GM21717 (cell line): ENCODE measurements at regions not wholly inside any gene's neighbourhood (a gene's known extent, or its start where the extent isn't known, plus 50 kb on each side); places are given as distances from the start of the nearest gene placed in this dataset.

Experiments
- ATAC-seq: cut with Tn5 transposase; IDR thresholded peaks from one replicate; pipeline ENCODE4 v1.9.1; 2021; ENCODE audit warnings: mild to moderate bottlenecking, moderate library complexity; ENCODE audit not compliant: unreplicated experiment

DNA sequence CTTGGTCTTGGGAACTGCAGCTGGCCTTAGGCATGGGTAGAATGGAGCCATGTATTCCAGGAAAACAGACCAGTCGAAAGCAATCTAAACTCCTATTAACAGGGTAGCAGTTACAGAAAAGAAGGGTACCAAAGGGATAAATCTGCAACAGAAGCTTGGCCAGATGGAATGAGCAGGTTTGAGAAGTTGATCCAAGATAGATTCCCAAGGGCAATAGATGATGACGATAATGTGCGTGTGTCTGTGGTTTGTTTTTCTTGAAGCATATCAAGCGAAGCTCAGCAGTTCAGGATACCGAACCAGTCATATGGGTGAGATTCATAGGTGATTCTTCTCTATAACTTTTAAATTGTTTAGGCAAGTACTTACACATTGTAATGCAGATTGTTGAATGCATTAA lies 203.8 kb upstream of the SEMA6D start:
- ATAC-seq: no peak

DNA sequence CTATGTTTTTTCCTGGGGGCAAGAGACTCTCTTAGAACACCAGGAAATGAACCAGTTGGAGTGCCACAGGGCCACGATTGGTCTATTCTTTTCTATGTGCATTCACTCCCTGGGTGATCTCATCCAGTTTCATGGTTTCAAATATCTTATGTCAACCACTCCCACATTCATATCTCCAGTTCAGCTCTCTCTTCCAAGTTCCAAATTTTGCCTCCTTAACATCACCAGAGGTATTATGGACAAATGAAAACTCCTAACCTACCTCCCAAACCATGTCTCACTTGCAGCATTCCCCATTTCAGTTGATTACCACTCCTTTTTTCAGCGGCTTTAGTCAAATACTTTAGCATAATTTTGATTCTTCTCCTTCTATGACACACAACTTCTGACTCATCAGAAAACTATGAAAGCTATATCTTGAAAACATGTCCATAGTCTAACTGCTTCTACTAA lies 203.1 kb upstream of the SEMA6D start:
- ATAC-seq: no peak

DNA sequence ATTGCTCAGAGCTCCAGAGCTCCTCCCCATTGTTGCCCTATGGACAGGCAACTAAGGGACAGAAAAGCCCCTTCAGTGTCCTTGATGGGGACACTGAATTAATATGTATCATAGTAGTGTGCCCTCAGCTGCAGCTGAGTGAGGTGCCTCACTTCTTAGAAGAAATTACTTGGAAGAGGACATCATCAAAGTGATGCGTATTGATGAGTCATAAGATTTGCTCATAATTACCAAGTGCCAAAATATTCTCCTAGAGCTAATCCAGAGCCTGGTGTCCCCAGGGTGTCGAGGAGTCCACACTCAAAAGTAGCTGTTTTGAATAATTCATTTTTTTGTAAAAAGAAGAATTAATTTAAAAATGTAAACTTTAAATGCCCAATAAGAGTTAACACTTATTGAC lies 200.7 kb upstream of the SEMA6D start:
- no peak for ATAC-seq

DNA sequence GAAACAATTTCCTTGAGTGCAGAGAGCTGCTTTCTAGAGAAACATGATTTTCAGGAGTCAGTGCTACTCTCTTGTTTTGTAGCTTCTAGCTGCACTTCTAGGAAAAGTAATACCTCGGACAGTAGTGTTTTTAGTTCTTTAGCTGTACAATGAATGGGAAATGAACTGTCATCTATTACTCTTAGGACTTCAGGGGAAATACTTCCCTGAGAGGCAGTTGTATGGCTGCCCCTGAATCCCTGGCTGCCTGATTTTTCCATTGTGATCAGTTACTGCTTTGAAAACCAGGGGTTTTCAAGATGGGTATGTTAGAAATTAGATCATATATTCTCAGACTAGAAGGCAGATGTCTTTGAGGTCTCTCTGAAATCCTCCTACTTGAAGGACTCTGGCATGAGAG lies 200.3 kb upstream of the SEMA6D start:
- no peak for ATAC-seq

DNA sequence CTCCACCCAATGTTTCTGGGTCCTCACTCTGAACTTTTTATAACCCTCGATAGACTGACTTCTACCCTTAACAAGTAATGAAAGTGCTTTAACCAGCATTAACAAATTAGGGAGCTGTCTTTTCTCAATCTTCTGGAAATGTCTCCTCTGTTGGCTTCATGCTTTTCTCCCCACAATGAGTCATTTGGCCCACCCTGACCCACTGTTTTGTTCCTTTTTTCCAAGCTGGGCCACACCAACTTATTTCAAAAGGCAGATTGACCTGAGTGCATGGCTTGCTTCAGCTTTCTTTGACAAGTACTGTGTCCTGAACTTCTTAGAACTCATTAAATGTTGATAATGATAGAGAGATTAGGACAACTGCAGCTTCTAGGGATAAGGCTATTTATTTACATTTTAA lies 199.6 kb upstream of the SEMA6D start:
- ATAC-seq: no peak

DNA sequence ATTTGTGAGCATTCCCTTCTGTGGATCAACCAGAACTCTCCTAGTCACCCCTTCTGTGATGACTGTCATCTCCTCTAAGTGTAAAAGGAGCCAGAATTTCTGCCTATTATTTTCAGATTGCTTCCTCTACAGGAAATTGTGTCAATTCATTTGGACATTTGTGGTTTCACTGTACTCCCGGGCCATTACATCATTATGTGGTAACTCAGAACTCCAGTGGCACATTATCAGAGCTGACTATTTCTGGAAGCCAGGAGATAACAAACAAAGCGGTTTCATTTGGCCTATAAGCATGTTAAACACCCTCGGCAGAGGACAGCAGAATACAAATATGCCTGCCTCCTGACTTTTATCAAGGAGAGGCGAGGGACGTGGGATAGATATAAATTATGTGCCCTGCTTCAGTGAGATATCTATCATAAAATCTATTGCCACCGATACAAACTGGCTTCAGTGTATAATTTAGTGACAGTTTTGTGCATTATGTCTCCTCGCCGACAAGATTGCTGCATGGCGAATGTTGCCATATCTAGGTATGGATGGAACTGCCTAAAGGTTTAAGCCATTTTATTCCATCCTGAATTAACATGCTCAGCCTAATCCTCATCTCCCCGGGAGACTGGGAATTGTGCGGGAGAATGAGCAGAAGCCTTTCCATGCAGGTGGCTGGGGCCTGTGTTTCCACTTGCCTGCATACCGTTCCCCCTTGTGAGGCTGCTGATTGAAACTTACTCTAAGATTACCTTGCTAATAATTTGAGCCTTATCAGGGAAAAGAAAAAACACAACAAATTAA lies 193.4 kb upstream of the SEMA6D start:
- ATAC-seq: no peak

DNA sequence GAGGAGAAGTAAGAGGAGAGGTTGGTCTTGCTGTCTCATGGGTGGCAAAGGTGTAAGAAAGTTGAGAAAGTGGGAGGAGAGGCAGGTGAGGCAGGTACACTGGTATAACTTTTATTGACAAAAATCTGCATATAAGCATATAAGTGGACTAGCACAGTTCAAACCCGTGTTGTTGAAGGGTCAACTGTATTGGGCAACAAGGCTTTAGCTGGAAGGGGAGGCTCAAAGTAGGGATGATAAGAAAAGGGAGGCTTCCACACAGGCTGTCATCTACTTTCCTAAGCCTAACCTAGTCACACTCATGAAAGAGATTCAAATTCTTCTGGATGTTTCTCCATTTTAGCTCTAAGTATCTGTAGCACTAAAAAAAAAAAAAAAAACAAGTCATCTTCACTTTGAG lies 188.1 kb upstream of the SEMA6D start:
- ATAC-seq: no peak

DNA sequence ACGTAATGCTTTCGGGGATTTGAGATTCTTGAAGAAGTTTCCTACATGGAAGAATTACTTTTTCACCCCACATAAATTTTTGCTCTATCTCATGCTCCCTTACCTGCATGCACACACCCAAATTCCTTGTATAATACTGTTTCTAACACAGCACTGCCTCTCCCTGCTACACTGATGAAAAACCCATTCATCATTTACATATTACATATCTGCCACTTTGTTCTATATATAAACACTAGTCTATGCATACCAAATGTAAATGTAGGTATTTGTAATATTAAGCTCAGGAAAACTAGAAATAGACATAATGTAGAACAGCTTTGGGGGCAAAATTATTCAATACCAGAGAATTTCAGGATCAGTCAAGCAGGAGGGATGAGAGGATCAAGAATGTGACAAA lies 182.6 kb upstream of the SEMA6D start:
- no peak for ATAC-seq

DNA sequence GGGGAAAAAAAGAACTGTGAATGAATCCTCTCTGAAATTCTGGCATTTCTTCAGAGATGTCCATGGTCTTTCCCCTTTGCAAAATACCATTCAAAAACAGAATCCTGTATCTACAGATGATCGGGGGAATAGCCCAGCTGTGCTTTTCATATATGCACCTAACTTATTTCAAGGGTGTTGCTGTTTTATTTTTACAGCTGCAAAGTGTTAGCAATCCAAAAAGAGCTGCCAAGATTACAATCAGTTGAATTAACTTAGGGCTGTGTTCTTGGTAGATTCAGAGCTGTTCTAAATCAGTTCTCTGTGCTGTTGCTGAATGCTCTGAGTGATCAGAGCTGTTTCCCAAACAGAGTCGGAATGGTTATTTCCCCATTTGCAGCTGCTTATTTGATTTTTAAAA lies 175.7 kb upstream of the SEMA6D start:
- ATAC-seq: no peak

DNA sequence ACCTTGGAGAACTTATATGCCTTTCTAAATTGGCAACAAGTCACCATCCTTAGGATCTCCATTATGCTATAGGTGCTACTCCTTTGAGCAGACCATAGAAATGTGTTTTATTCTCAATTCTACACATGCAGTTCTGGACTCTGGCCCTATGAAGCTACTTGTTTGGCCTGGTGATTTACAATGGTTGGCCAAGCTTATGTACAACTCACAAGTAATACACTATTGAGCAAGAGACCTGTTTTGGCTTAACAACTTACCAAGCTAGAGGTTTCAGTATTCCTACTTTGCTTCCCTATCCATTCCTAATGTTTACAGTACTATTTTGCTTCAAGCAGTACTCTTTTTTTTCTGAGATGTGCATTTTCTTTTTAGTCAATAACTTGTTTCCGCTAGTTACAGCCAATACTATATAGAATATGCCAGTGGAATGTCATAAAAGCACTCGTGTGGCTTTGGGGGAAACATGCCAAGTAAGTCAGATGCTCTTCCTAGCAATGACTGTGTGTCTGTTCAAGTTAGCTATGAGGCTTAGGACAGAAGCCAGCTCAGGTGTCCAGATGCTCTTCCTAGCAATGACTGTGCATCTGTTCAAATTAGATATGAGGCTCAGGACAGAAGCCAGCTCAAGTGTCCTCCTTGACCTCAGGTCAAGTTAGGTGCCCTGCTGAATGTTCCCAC lies 174.9 kb upstream of the SEMA6D start:
- no peak for ATAC-seq

DNA sequence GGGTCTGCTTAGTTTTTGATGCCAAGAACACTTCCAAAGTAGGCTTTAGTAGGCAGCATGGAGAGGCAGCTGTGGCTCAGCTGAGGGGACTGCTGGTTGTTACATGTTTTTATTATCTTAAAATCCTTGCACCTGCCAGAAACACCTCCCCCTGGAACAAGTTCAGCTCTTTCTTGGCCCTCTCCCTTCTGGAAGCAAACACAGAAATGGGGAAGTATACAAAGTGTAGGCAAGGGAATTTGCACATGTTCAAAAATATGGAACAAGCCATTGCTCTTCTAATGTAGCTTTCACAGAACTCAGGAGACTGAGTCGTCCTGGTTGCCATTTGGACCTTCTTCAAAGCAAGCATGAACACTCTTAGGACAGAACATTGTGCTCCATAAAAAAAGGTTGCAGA lies 169.1 kb upstream of the SEMA6D start:
- no peak for ATAC-seq

DNA sequence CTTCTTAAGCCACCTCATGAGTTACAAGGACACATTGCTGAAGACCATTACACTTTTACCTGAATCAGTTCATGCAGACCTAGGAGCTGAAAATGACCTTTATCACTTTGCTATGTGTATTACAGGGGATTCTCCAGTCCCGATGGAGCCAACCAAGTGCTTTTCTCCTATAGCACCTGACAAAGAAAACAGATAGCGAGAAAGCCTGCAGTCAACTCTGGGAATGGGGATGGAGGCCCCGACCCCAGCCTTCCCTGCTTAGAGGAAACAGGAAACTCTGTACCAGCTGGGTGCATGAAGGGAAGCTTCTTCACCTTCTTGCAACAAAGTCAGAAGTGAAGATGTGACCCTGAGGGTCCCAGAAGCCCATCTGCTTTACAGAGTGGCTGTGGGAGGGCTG lies 168.3 kb upstream of the SEMA6D start:
- ATAC-seq: no peak

DNA sequence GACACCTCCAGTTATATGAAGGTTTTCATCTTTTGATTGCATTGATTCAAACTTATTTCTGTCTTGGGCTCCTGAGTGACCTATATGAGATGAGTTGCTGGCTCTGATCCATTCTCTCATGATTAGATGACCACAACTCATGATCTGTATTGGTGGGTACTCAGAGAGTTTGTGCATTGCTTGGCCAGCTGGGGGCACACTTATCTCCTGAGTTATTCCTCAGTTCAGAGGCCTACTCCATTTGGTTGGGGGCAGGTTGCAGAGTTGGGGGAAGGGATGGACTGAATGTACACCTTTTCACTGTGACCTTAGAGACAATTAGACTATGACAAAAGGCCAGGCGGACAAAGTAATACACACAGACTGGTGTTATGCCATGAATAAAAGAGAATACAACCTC lies 166.2 kb upstream of the SEMA6D start:
- no peak for ATAC-seq

DNA sequence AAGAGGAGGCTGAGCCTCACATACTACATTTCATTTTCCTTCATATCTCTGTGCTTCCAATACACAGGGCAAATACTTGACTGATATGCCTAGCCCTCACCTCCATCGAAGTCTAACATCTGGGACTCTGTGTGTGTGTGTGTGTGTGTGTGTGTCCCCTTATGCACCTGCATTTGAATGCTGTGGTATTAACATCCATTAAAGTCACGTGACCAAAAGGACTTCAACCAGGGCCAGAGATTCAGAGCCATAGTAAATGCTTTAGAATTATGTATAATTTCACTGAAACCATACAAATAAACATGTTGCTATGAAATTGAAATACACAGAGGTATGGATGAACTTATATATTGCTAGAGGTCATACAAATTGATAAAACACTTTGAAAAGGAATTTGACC lies 165.8 kb upstream of the SEMA6D start:
- ATAC-seq: no peak

DNA sequence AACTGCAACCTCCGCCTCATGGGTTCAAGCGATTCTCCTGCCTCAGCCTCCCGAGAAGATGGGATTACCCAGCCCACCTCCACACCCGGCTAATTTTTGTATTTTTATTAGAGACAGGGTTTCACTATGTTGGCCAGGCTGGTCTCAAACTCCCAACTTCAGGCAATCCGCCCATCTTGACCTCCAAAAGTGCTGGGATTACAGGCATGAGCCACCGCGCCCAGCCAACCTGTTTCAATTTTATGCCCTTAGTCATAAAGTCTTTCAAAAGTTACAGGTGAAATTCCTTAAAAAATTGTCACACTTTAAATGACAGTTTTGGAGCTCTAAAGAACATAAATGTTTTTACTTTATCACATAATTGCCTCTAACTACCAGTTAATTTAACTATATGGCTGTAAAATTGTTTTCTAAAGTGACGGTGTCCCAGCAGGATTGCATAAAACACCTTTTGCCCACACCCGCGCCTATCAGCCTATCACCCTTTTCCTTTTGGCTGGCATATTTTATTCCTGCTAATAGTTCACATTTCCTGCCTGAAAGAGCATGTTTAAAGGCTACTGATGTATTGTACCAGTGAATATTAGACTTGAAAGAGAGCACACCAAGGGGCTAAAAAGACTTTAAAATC lies 164.2 kb upstream of the SEMA6D start:
- ATAC-seq: no peak

DNA sequence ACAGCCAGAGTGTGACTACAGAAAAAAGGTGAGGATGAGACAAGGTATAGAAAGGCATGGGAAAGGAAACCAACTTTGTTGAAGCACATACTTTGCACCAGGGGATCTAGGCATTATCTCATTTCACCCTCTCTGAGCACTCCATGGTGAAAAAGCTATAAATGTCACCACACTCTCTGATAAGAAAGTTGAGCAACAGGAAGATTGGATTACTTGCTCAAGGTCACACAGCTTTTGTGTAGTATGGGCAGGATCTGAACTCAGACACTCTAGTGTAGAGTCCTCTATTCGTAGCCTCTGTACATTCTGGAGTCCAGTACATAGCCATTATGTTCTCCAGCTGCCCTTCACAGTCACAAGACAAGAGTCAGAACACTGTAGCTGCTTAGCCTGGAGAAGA lies 163.4 kb upstream of the SEMA6D start:
- no peak for ATAC-seq

DNA sequence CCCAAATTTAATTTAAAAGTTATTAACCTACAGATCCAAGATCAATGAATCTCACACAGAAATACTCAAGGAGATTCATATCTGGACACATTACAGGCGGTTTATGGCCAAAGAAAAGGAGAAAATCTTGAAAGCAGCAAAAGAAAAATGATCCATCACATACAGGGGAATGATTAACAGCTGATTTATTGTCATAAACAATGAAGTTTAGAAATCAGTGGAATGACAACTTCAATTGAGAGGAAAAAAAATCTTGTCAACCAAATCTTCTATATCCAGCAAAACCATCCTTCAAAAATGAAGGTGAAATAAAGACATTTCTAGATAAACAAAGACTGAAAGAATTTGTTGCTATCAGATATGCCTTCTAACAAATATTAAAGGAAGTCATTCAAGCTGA lies 156.2 kb upstream of the SEMA6D start:
- ATAC-seq: no peak

DNA sequence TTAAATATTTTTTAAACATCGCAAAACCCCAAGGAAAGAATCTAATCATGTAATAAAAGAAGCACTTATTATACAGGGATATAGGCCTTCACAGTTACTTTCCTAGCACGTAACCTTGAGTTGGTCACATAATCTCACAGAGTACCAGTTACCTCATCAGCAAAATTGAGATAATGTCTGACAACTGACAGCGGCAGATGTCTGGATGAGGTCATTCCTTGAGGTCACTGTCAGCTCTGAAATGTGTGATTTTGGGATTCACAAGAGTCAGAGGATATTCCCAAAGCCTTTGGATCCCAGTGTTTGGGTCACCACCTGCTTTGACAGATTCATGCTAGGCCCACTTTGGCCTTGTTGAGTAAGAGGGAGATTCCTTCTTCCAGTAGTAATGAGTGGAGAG lies 151.4 kb upstream of the SEMA6D start:
- no peak for ATAC-seq

DNA sequence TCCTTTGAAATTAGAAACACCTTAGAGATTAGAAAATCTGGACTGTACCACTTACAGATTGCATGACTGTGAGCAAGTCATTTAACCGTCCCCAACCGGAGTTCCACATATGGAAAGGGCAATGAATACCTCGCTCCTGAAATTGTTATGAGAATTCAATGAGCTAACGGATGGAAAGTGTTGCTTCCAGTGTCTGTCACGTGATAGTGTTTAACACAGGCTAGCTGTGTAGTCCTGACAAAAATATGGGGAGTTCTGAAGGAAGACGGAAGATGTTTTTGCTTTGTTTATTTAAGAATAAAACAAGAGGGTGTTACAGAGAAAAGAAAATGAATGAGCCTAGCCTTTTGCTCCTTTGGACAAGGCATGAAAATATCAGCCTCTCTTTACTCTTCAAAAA lies 150.7 kb upstream of the SEMA6D start:
- no peak for ATAC-seq

DNA sequence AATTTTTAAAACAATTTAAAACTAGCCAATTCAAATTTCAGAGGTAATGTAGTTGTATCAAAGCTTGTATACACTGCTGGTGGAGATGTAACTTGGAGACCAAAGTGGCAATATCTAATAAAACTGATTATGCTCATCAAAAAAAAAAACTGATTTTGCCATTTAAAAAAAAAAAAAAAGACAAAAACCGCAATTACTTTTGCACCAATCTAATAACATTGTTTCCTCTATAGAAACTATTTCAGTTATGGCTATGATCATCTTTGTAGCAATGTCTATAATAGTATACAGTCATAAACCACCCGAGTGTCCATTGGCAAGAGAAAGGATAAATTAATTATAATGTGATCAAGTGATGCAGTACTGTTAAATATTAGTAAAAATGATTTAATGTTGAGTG lies 149.3 kb upstream of the SEMA6D start:
- no peak for ATAC-seq

DNA sequence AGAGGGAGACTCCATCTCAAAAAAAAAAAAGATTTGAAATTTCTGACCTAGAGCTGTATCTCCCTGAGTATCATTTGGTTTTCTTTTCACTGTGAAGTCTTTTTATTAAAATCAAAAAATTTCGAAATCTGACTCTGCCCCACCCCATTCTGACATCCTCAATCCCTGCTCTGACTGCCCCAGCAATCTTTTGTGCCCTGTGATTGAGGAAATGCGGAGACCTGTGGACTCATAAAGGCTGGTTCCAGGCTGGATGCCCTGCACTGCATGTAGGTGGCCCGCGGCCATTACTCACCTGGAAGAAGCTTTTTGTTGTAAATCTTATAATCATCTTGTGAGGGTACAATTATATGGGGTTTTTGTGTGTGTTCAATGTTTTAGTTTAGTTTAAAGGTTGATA lies 147.3 kb upstream of the SEMA6D start:
- no peak for ATAC-seq

DNA sequence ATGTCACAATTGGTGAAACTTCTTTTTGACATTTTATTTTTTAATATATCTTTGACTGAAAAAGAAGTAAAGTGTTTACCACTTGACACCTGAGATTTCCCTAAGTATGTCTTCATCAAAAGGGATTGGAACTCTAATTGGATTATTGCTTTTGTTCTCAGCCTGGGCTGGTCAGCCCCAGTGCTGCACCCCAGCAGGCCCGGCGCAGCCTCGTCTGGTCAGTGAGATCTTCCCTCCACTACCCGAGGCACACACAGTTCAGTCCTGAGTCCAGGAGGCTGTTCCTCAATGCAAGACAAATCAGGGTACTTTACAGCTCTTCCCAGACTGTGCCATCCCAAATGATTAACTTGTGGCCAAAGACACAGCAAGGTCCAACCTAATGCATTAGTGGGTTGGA lies 146.9 kb upstream of the SEMA6D start:
- ATAC-seq: no peak
